GM21390 (cell line): ENCODE measurements at regions not wholly inside any gene's neighbourhood (a gene's known extent, or its start where the extent isn't known, plus 50 kb on each side); places are given as distances from the start of the nearest gene placed in this dataset.
"Not testable (repeated sequence)": the region's sequence is repeated elsewhere in the genome, so short reads cannot be mapped to it uniquely, and the experiment has no call there.

Source experiments
- ATAC-seq: cut with Tn5 transposase; IDR thresholded peaks from one replicate; pipeline ENCODE4 v1.9.1; 2021; ENCODE audit not compliant: unreplicated experiment

DNA sequence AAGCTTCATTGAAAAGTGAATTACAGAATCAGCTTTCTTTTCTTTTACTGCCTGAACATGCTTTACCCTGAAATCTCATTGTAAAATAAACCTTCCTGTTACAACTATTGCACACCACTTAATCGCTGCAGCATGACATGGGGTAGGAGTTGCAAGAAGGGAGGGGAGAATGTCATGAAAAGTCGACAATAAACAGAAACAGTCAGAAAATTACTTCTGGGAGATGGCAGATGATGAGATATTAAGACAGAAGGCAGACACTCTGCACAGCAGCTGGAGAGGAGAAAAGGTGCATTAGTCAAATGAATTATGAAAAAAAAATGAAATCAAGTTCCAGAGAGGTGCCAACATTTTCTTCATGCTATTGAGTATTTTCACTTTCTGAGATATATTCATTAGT lies 287.7 kb downstream of the PCDH7 start:
- ATAC-seq, result no peak

DNA sequence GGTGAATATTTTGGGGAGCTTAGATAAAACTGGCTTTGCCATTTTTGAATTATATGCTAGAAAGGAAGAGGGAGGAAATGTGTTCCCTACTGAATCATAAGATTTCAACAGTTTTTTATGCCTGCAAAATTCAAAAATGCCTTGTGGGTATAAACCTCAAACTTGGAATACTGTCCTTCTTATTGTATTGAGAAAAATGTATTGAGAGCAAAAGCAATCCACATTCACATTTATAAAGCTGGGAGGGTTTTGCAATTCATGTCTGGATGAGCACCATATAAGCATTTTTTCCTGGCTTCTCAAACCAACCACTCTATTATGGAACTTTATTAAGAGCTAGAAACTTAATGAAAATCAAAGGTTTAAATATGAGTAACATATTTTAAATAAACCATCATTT lies 289.8 kb downstream of the PCDH7 start:
- no peak for ATAC-seq

DNA sequence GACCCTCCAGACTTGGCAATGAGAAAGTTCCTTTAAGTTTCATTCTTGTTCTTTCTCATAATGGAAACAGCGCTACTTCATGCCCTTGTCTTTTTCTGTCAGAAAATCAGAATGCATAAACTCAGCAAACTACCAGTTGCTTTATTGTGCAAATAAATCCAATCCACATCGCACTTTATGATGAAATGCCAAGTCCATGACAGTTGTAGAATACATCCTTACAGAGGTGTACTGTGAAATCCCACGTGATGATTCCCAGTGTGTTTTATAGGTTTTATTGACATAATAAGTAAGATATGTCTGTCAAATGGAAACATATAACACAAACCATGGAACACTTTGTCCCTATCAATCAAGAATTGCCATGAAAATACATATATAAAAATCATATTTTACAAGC lies 295.0 kb downstream of the PCDH7 start:
- ATAC-seq, result no peak

DNA sequence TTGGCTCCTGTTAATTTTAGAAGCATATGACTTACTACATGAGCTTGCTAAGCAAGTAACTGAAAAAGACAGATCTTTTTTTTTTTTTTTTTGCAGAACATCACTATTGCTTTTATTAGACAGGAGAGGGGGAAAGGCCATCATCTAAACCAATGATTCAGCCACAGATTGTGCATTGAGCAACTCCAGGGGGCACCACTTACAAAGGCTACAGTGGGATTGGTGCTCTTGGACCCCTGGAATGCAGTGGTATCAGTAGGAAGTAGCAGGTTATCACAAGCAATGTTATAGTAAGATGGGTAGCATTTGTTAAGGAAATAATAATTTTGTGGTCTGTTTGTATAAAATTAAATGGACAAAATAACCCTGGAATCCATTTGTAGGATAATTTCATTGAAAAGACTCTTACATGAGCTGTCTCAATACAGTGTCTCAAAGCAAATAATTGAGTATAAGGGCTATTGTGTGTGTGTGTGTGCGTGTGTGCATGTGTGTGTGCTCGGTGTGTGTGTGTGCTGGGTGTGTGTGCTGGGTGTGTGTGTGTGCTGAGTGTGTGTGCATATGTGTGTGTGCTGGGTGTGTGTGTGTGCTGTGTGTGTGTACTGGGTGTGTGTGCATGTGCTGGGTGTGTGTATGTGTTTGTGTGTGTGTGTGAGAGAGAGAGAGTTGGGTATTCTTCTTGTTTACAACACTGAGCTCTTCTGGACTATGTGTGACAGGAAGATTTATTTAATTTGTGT lies 296.3 kb downstream of the PCDH7 start:
- ATAC-seq, result no peak

DNA sequence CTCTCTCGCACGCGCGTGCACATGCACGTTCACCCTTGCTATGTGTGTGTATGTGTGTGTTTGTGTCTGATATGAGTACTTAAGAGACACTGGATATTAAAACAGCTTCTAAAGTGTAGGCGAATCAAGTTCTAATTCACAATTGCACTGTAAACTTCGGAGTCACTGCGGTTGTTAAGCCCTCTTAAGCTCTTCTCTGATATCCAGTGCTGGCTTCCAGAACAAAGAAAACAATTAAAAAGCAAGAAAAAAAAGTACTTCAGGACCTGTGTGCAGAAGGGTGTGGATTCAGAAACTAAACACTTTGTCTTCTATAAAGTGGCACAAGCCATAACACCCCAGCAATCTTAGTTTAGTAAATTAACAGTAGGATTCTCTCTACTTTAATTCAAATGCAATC lies 300.2 kb downstream of the PCDH7 start:
- ATAC-seq, result no peak

DNA sequence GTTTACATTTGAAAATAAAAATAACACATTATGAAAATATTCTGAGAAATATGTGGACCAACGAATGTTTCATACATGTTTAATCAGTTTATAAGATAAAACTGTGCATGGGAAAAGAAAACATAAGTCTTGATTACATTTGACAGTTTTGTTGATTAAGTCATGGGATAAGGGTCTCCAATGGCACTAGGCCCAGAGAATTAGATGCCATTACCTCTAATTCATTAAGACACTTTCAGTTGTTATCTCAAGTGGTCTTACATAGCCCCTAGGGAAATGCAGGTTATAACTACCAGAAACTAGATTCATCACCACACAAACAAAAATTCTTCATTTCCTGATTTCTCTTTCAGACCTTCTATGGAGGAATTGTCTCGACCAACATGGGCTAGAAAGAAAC lies 300.8 kb downstream of the PCDH7 start:
- no peak for ATAC-seq

DNA sequence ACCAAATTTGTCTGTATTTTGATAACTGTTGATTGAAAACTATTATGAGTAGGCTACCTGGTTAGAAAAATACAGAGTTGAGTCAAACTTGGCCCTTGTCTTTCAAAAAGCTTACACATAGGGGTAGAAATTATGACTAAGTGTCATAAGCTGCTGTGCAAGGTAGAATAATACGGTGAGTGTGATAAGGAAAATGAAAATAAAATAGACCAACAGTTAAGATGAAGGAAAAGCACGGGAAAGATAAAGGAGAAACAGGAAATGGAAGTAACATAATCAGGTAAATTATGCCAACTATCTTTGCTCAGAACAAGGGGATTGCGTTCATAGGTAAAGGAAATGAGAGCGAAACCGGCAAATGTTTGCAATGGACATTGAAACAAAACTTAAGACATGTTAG lies 302.5 kb downstream of the PCDH7 start:
- no peak for ATAC-seq

DNA sequence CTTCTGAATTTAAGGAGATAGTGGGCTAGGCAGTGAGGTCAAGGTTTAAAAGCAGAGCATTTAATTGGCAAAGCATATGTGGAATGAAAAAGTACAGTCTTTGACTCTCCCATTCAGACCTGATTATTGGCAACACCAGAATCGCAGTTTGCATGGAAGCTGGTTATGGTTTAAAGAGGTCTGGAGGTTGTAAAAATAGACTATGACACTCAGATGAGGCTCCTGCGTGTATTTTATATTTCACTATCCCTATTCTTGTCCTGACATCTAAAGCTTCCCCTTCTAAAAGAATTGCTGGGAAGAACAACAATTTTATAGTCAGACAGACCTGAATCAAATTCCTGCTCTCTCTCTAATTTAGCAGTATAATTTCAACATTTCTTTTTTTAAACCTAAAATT lies 302.9 kb downstream of the PCDH7 start:
- no peak for ATAC-seq

DNA sequence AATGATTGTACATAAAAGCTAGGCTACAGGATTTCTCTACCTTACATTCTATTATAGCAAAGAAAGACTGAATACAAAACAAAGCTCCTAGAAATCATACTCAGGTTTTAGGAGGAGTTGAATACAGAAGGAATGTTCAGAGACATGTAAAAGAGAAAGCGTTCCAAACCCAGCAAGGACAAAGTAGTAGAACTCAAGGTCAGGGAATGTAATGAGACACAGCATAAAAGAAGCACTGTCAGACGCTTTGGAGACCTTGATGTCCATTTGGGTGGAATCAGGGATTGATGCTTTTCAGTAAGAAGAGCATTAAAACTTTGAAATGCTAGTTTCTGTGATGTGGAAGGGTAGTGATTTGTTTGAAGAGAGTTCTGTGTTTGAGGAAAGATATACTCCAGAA lies 303.6 kb downstream of the PCDH7 start:
- no peak for ATAC-seq

DNA sequence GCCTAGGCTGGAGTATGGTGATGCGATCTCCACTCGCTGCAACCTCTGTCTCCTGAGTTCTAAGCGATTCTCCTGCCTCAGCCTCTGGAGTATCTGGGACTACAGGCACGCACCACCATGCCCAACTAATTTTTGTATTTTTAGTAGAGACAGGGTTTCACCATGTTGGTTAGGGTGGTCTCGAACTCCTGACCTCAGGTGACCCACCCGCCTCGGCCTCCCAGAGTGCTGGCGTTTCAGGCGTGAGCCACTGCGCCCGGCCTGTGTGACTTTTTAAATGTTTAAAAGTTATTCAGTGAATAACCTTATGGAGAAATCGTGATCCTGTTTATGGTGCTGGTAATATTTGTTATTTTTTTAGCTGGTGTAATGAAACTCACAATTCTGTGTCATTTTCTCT lies 304.6 kb downstream of the PCDH7 start:
- ATAC-seq, result not testable (repeated sequence)

DNA sequence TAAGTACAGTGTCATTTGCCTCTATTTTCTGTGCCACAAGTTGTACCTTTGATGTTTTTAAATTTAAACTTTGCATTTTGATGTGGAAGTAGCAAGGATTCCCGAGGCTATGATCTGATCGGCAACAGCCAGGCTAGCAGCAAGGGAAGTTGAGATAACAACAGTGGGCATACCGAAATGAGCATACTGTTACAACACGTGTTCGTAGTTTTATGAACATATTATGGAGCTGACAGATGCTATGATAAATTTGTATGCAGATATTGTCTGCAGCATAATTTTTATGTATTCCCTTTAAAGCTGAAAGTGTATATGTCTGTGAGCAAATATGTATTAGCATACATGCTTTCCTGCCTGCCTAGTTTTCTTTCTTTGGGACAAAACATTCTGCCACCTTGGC lies 306.1 kb downstream of the PCDH7 start:
- ATAC-seq, result no peak

DNA sequence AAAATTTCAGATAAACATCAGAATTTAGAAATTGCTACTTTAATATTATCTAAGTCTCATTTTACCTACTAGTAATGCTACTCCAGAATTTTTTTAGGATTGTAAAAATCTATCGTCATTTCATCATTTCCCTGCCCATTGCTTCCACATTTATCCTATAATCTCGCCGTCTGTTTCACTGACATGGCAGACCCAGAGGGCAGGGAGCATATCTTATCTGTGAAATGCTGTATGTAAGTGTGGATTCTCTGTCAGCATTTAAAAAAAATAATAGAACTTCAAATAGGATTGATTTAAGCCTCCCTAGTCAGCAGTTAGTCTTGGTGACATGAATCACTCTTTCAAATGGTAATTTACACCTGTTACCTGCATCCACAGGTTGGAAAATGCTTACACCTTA lies 314.4 kb downstream of the PCDH7 start:
- no peak for ATAC-seq

DNA sequence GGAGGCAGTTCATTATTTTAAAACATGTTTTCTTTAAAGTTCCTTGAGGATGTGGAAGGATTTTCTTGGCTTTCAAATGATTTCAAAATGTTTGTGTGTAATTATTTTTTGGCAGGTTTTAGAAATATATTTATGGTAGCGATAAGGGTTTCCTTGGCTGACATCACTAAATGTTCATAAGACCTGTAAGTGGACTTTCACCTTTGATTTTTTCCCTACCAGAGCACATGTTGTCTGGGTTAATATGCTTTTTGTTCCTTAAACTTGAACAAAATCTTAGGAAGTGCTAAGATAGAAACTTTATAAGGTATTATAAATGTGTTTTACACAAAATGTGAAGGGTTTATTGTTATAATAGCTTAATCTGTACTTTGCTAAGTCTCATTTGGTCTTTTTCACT lies 315.6 kb downstream of the PCDH7 start:
- ATAC-seq, result no peak

DNA sequence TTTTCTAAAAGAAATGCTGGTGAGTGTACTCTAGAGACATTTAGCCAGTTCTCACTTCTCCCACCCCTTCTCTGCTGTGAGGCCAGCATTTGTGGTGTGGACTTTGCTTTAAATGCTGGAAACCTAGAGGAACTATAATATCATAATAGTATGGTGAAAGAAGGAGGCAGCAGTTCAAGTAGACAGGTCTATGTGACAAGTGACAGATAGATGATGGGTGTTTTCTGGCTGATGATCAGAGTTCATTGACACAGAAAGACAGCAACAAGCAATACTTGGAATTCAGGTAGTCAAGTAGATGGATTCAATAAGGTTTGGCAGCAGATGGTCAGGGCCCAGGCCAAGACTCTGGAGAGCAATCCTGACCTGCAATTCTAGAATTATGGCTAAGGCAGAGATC lies 317.5 kb downstream of the PCDH7 start:
- ATAC-seq, result no peak

DNA sequence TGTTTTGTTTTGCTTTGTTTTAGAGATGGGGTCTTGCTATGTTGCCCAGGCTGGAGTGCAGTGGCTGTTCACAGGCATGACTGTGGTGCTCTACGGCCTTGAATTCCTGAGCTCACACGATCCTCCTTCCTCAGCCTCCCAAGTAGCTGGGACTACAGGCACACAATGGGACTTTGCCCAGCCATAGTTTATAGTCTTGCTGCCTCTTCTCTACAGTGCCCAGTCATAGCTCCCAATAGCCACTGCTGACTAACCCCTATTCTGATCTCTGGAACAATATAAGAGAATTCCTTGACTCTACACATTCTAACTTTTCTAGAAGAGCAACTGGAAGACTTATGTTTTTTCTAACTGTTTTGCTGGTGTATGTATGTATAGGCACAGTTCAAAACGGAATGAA lies 319.2 kb downstream of the PCDH7 start:
- ATAC-seq, result no peak

DNA sequence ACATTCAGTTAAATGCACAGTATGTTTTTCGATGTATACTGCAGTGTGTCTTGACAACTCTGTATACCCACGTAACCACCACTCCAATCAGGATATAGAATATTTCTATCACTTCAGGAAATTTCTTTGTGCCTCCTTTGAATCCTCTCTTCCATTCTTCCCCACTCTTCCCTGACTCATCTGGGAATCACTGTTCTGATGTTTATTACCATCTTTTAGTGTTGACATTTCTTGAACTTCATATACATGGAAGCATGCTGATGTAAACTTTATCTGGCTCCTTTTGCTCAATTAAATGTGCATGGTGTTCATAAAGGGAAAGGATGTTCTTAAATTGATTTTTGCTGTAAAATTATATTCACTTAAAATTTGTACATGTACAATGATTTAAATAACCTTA lies 319.9 kb downstream of the PCDH7 start:
- ATAC-seq, result no peak

DNA sequence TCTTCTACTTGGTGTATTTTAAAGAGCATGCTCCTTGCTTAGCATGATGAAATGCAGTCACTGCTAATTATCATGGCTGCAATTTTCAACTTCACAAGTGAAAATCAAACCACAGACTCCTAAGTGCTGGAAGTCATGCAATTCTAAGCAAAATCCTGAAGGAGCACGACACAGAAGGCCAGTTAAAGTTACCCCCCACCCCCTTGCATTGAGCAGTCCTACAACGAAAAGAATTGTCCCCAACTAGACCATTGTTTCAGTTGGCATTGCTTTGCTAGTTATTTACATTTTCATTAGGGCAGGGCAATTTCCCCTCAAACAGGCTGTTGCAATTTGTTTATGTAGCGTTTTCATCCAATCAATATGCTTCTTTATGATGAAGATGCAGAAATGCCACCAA lies 321.2 kb downstream of the PCDH7 start:
- ATAC-seq, result no peak

DNA sequence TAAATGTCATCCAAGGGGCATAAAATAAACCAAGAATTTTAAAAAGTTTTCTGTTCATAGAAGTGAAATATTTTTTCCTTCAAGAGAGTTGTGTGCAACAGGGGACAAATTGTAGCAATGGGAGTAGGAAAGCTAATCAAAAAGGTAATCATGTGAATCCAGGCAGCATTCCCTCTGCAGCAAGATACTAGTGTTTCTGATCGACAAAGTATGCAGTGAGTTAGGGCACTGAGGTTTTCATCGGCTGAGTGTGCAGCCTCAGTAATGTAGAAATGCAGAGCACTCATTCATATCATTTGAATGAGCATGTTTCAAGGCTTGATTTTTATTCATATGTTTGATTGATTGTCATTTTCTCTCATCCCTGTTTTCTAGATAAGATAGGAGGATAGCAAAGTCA lies 321.7 kb downstream of the PCDH7 start:
- ATAC-seq, result no peak

DNA sequence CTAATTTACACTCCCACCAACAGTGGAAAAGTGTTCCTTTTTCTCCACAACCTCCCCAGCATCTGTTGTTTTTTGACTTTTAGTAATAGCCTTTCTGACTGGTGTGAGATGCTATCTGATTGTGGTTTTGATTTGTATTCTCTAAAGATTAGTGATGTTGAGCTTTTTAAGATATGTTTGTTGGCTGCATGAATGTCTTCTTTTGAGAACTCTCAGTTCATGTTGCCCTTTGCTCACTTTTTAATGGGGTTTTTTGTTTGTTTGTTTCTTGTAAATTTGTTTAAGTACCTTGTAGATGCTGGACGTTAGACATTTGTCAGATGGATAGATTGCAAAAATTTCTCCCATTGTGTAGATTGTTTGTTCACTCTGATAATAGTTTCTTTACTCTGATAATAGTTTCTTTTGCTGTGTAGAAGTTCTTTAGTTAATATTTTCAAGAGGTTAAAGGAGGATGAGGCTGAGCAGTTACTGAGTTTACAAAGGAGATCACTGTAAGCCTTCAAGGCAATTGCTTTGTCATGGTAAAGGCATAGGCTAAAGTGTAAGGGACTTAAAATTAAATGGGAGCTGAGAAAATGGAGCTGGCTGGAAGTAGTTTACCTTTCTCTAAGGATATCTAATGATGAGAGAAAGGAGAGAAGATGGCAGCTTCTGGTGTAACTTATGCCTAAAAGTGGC lies 323.4 kb downstream of the PCDH7 start:
- ATAC-seq, result no peak

DNA sequence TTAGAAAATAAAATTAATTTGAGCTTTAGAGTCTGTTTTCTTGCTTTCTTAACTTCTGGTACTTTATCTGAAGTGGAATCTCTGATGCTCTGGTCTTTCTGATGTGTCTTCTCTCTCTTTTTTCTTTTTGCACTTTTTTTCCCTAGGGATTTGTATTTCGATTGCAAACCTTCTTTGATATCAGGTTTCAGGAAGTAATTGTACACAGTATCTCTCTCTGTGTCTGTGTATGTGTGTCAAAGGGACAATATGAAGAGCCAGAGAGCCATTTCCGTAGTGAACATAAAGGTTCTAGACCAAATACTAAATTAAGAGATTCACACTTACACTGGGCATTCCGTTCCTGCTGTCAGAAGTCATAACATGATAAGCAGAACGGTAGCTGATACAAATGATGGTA lies 325.0 kb downstream of the PCDH7 start:
- ATAC-seq, result no peak

DNA sequence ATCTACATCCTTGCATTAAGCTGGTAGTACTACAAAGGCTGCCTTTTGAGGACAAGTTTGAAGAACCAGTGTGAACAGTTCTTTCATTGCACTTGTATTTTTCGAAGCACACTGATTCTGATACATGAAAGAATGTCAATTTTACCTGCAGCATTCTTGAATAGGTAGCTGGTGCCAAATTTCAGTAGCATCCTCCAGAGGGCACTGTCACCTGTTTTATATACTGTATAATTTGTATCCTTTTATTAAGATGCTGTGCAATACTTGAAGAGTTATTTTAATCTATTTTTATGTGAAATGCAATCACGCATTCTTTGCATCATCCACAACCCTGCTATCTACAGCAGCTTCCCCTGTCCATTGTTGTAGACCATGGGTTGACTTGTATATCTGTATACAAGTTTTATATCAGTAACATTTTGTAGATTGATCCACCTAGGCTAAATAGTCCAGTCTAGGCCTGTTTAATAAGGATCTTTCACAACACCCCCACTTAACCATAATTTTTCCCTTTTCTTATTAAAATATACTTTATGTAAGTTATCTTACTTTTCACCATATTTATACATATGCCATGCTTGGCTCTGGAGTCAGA lies 325.7 kb downstream of the PCDH7 start:
- ATAC-seq, result no peak

DNA sequence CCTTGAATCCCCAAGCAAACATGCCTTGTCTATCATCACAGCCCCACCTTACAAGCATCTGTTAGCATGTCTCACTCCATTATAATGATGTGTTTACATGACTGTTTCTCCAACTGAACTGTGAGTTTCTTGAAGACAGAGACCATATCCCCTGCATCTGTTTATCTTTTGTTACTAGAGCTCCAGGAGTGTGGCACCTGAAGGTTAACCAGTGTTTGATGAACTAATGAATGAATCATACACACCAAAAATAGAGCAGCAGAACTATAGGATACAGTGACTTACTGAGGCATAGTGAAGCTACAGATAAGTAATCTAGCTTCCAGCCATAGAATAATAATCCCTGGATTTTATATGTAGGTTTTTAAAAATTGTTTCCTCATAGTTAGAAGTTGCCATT lies 331.0 kb downstream of the PCDH7 start:
- ATAC-seq, result no peak

DNA sequence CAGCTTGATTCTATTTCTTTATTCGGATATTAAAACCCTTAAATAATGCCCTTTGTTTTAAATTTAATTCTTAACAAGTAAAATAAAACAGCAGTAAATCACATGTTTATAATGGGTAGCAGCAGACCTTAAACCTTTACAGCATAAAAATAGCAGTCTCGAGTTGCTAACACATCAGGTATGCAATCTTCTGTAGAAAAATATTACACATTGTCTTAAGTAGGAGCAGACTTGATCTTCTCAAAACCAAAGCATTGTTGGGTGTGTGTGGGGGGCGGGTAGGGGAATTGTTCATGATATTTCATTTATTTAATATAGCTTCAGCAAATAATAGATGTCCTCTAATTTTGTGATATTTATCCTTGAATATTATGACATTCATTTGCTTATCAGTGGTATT lies 331.4 kb downstream of the PCDH7 start:
- no peak for ATAC-seq
